ENCODE measurements at regions not wholly inside any gene's neighbourhood (a gene's known extent, or its start where the extent isn't known, plus 50 kb on each side); places are given as distances from the start of the nearest gene placed in this dataset.

DNA sequence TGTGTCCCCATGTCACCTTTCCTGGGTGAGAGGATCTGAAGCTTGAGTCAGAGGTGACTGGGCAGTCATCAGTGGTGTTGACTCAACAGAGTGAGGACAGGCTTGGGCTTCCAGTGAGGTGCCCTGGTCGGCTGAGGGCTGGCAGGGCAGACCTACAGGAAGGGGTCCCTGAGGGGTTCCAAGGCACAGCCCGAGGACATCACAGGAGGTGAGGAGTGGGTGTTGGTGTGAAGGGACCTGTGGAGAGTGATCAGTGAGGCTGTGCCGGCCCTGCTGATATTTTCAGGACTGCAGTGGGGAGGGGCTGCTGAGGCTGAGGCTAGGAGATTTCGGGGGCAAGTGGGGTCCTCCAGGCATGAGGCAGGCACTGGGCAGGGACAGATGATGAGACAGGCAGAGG is 545.5 kb downstream of the TCERG1L start:
- peak in 2 of 42 donors; percentile 1 to 10 for DNase-seq
- intact Hi-C loops (cut with DNase I), result no loop called here

- peak in 1 of 42 donors; percentile 7 for DNase-seq
- intact Hi-C loops (cut with DNase I), result no loop called here
These were observed 544.3 kb downstream of the TCERG1L start for GRCh38 chr10:130767116-130767730.

- peak in 1 of 42 donors; percentile 26 for DNase-seq
- intact Hi-C loops (cut with DNase I), result no loop called here
These were observed 542.1 kb downstream of the TCERG1L start for GRCh38 chr10:130769146-130770017.

GRCh38 chr10:130770018-130770630 is 541.4 kb downstream of the TCERG1L start:
- intact Hi-C loops (cut with DNase I), result no loop called here
- DNase-seq, result peak in 1 of 42 donors; percentile 30

GRCh38 chr10:130771491-130771946 is 540.0 kb downstream of the TCERG1L start:
- intact Hi-C loops (cut with DNase I), result no loop called here
- peak in 2 of 42 donors; percentile 13 to 36 for DNase-seq

DNA sequence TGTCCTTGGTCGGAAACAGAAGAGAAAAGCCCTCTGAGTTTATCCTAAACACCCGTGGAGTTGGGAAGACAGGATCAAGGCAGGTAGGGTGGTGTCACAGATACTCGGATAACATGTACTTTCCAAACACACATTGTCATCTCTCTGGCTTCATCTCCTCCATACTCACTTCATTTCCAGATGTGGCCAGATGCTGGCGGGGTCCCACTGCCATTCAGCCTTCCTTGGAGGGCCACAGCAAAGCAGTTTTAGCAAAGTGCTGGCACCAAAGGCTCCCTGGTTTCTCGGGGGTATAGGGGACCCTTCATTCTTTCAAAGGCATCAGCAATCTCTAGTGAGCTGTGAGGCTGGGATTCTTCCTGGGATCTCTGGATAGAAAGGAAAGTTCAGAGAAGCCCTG is 539.5 kb downstream of the TCERG1L start:
- intact Hi-C loops (cut with DNase I), result no loop called here
- DNase-seq, result no peak

GRCh38 chr10:130772676-130773075 is 538.8 kb downstream of the TCERG1L start:
- intact Hi-C loops (cut with DNase I), result no loop called here
- peak in 1 of 42 donors; percentile 16 for DNase-seq

DNA sequence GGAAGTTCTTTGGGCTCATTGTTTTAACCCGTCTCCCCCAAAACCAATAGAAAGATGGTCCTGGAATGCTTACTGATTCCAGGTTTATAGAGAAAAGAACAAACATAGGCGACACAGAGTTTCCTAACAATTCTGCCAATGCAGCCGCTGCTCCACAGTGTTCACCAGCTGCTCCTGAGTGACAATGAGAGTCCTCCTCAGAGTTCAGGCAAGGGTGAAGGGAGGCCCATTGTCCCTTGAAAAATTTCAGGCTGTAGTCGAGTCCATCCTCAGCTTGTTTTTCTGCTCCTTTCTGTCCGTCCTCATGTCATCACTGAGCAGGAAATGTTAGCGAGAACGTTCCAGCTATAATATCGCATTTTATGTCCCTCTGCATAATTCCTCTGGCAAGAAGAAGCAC is 537.6 kb downstream of the TCERG1L start:
- DNase-seq, result no peak
- intact Hi-C loops (cut with DNase I), result no loop called here

- DNase-seq, result peak in 1 of 42 donors; percentile 22
- intact Hi-C loops (cut with DNase I), result no loop called here
These were observed 536.6 kb downstream of the TCERG1L start for GRCh38 chr10:130774871-130775270.

DNA sequence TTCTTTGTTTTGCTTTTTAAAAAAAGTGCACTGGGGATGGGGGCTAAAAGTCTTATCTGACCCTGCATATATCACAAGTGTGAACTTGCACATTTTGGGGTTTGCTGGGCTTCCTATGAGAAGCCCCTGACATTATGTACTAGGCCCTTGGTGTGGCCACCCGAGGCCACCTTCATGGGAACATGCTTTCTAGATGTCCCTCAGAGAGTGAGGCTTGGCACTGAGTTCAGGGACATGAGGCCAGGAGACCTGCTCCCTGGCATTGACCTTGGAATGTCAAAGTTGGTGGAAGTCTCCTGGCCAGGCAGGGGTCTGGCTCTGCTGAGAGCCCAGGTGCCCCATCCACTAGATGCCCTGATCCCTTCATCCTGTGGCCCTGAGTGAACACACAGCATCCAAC is 536.2 kb downstream of the TCERG1L start:
- intact Hi-C loops (cut with DNase I), result no loop called here
- DNase-seq, result no peak

DNA sequence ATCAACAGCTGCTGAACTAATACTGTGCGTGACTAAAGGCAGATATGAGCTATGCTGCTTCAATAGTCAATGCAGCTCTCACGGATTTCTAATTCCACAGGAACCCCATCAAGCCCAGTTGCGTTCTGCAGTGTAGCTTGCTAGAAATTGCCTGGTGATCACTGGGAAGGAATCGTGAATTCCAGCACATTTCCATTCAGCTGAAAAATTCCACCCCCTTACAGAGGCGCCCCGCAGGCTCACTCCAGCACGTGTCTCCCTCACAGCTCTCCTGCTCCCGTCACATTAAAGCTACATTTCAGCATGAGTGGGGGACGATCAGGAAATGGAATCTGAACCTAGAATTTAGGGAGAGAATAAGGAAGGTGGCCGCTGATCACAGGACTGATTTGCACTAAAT is 534.8 kb downstream of the TCERG1L start:
- intact Hi-C loops (cut with DNase I), result no loop called here
- peak in 8 of 42 donors; percentile 5 to 36 (median 22) for DNase-seq

DNA sequence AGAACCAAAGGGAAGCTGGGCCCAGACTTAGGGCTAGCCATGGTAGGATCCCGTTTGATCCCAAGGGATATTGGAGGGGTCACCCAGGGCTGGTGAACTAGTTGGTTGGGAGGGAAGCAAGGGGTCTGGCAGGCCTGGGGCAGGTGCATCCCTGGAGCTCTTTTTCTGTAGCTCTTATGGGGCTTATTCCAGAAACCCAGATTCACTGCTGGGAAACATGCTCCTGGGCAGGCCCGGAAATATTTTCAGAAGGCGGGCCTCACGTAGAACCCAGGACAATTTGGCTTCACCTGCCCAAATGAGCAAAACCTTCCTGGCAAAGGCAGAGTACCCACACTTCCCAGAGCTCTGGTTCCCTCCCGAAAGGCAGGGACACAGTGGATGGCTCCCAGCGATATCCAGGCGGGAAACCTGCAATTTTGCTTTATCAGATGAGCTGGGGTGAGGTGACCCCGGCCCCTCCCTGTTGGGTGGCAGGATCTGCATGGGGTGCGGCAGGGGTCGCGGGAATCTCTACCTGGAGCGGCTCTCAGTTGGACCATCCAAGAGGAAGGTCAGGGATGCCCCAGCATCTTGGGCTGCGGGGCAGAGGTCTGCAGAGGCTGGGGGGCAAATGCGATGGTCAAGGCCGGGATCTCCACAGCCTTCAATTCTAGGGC is 533.9 kb downstream of the TCERG1L start:
- peak in 2 of 42 donors; percentile 3 to 28 for DNase-seq
- intact Hi-C loops (cut with DNase I), result no loop called here

GRCh38 chr10:130778166-130778545 is 533.4 kb downstream of the TCERG1L start:
- intact Hi-C loops (cut with DNase I), result no loop called here
- DNase-seq, result no peak

DNA sequence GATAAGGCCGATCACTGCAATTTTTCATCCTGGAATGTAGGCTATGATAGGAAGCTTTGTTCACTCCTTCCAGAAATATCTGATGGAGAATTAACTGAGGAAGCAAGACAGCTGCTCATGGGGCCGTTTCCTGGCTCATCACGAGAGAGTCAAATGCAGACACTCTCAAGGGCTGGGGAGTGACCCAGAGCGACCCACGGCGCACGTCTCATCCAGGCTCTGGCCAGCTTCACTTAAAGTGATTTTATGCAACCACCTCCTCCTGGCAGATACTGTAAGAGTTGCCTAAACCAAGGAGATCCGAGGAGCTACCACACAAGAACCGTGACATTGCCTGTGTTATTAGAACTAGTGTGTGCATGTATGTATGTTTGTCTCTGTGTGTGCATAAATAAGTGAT is 530.8 kb downstream of the TCERG1L start:
- no peak for DNase-seq
- intact Hi-C loops (cut with DNase I), result no loop called here

- intact Hi-C loops (cut with DNase I), result no loop called here
- no peak for DNase-seq
These were observed 530.3 kb downstream of the TCERG1L start for GRCh38 chr10:130781206-130781605.

- no peak for DNase-seq
- intact Hi-C loops (cut with DNase I), result no loop called here
These were observed 529.9 kb downstream of the TCERG1L start for GRCh38 chr10:130781623-130782022.

DNA sequence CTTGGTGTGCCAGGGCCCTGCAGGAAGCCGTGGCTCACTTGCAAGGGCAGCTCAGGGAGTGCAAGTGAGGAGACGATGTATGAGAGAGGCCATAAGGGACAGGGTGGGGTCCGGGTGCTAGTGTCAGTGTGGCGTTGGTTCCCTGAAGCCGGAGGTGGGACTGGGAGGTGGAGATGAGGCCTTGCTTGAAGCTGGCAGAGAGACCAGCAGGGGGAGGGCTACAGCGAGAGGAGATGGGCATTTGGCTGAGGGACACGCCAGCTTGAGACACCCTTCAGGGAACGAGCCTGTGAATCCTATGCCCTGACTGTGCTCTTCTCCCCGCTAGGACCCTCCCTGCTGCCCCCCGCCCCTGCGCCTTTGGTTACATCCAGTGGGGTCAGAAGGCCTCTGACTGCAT is 529.1 kb downstream of the TCERG1L start:
- intact Hi-C loops (cut with DNase I), result no loop called here
- DNase-seq, result no peak

GRCh38 chr10:130784326-130784725 is 527.2 kb downstream of the TCERG1L start:
- DNase-seq, result no peak
- intact Hi-C loops (cut with DNase I), result no loop called here

GRCh38 chr10:130786365-130786966 is 525.1 kb downstream of the TCERG1L start:
- intact Hi-C loops (cut with DNase I), result no loop called here
- no peak for DNase-seq

Measured in head of caudate nucleus (tissue), 42 donors.